MM.1S (cell line): ENCODE measurements at regions not wholly inside any gene's neighbourhood (a gene's known extent, or its start where the extent isn't known, plus 50 kb on each side); places are given as distances from the start of the nearest gene placed in this dataset.

Experiments
- DNase-seq: peaks from one replicate; pipeline ENCODE4 v3.0.0-alpha.2; 2015
- H2AFZ ChIP-seq: fragments of 300-600 bp; sonication (generic); 2 replicates; pipeline ENCODE4 v1.6.0; 2016; ENCODE audit warnings: antibody characterized with exemption, low read length
- H3F3A ChIP-seq: fragments of 300-600 bp; sonication (generic); 2 replicates; pipeline ENCODE4 v1.6.1; 2016; ENCODE audit warnings: mild to moderate bottlenecking, antibody characterized with exemption, low read length, moderate library complexity, mixed read lengths; ENCODE audit not compliant: insufficient read depth
- H3K27ac ChIP-seq: fragments of 300-600 bp; sonication (generic); 2 replicates; pipeline ENCODE4 v1.5.1; 2016; ENCODE audit warnings: mild to moderate bottlenecking, low read length
- H3K27me3 ChIP-seq: fragments of 300-600 bp; sonication (generic); replicated peaks from 2 replicates; pipeline ENCODE4 v1.6.0; 2016; ENCODE audit warnings: low read length; ENCODE audit not compliant: insufficient read depth
- H3K36me3 ChIP-seq: fragments of 300-600 bp; sonication (generic); replicated peaks from 2 replicates; pipeline ENCODE4 v1.6.1; 2016; ENCODE audit warnings: mild to moderate bottlenecking, low read length, mixed read lengths; ENCODE audit not compliant: insufficient read depth
- H3K4me1 ChIP-seq: fragments of 300-600 bp; sonication (generic); 2 replicates; pipeline ENCODE4 v1.6.1; 2016; ENCODE audit warnings: low read length, mixed read lengths
- H3K4me2 ChIP-seq: fragments of 300-600 bp; sonication (generic); 2 replicates; pipeline ENCODE4 v1.6.0; 2016; ENCODE audit warnings: low read depth, low read length
- H3K4me3 ChIP-seq: fragments of 300-600 bp; sonication (generic); 2 replicates; pipeline ENCODE4 v1.5.1; 2016; ENCODE audit warnings: low read length, mixed read lengths
- H3K79me2 ChIP-seq: fragments of 300-600 bp; sonication (generic); 2 replicates; pipeline ENCODE4 v1.6.1; 2016; ENCODE audit warnings: mixed run types, low read length, mixed read lengths
- H3K9ac ChIP-seq: fragments of 300-600 bp; sonication (generic); 2 replicates; pipeline ENCODE4 v1.6.1; 2016; ENCODE audit warnings: low read length, mixed read lengths
- H3K9me2 ChIP-seq: fragments of 300-600 bp; sonication (generic); replicated peaks from 2 replicates; pipeline ENCODE4 v1.6.1; 2016; ENCODE audit warnings: mild to moderate bottlenecking, low read length, mixed read lengths; ENCODE audit not compliant: insufficient read depth
- H3K9me3 ChIP-seq: fragments of 300-600 bp; sonication (generic); replicated peaks from 2 replicates; pipeline ENCODE4 v1.6.1; 2016; ENCODE audit warnings: mild to moderate bottlenecking, low read length, mixed read lengths; ENCODE audit not compliant: insufficient read depth
- H4K20me1 ChIP-seq: fragments of 300-600 bp; sonication (generic); 2 replicates; pipeline ENCODE4 v1.6.1; 2016; ENCODE audit warnings: mild to moderate bottlenecking, low read length, moderate library complexity, mixed read lengths; ENCODE audit not compliant: insufficient read depth
- EZH2 ChIP-seq: fragments of 300-600 bp; sonication (generic); optimal IDR thresholded peaks from 2 replicates; pipeline ENCODE3; 2017; ENCODE audit warnings: low read depth, mild to moderate bottlenecking, antibody characterized with exemption, low read length, mixed read lengths
- EZH2phosphoT487 ChIP-seq: fragments of 300-600 bp; sonication (generic); IDR thresholded peaks from 2 replicates; pipeline ENCODE4 v1.6.1; 2018; ENCODE audit warnings: antibody characterized with exemption, low read length
- TF ChIP-seq, protein P1 (sequence below): fragments of 300-600 bp; sonication (generic); IDR thresholded peaks from 2 replicates; pipeline ENCODE4 v1.5.1; 2016; ENCODE audit warnings: antibody characterized with exemption, low read length, mixed read lengths

- no peak for DNase-seq
- Histone ChIP-seq H3K4me1 (no peaks in the 10 kb centered on the region), H3K9me3 (no peaks in the 10 kb centered on the region), H3F3A (no peaks in the 10 kb centered on the region), H2AFZ (no peak overlapping the region), H3K27me3 (no peaks in the 10 kb centered on the region), H4K20me1 (no peaks in the 10 kb centered on the region), H3K9me2 (no peaks in the 10 kb centered on the region), H3K79me2 (no peaks in the 10 kb centered on the region), H3K4me3 (no peak overlapping the region), H3K36me3 (no peaks in the 10 kb centered on the region), H3K9ac (no peak overlapping the region), H3K4me2 (no peak overlapping the region), H3K27ac (no peak overlapping the region)
- TF ChIP-seq EZH2 (no peak), EZH2phosphoT487 (no peak)
- TF ChIP-seq, protein P1, sequence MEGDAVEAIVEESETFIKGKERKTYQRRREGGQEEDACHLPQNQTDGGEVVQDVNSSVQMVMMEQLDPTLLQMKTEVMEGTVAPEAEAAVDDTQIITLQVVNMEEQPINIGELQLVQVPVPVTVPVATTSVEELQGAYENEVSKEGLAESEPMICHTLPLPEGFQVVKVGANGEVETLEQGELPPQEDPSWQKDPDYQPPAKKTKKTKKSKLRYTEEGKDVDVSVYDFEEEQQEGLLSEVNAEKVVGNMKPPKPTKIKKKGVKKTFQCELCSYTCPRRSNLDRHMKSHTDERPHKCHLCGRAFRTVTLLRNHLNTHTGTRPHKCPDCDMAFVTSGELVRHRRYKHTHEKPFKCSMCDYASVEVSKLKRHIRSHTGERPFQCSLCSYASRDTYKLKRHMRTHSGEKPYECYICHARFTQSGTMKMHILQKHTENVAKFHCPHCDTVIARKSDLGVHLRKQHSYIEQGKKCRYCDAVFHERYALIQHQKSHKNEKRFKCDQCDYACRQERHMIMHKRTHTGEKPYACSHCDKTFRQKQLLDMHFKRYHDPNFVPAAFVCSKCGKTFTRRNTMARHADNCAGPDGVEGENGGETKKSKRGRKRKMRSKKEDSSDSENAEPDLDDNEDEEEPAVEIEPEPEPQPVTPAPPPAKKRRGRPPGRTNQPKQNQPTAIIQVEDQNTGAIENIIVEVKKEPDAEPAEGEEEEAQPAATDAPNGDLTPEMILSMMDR: no peak
Observed at GRCh38 chr2:142339261-142339660, 208.4 kb upstream of the LRP1B start.

DNA sequence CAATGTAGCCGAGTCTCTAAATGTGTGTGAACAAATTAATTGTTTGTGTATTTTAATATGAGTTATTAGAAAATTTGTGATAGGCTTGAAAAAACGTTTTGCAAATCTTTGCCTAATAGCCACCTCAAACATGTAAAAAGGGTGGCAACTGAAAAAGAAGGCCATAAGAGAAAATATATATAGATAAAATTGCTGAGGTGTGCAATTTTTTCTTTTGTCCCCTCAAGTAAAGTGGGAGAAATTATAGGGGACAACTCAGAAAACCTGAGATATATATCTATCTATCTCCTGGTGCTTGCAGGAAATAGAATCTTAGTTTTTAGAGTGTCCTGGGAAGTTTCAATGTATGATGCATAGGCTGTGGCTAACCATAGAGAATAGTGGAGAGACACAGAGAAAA, 201.4 kb upstream of the LRP1B start:
- Histone ChIP-seq H3K27ac (no peak overlapping the region), H4K20me1 (no peaks in the 10 kb centered on the region), H2AFZ (no peak overlapping the region), H3K4me2 (no peak overlapping the region), H3K79me2 (no peaks in the 10 kb centered on the region), H3K9me3 (no peaks in the 10 kb centered on the region), H3F3A (no peaks in the 10 kb centered on the region), H3K9me2 (no peaks in the 10 kb centered on the region), H3K4me1 (no peaks in the 10 kb centered on the region), H3K27me3 (no peaks in the 10 kb centered on the region), H3K4me3 (no peak overlapping the region), H3K9ac (no peak overlapping the region), H3K36me3 (no peaks in the 10 kb centered on the region)
- no peak for TF ChIP-seq EZH2
- no peak for TF ChIP-seq EZH2phosphoT487
- TF ChIP-seq, protein P1: no peak
- no peak for DNase-seq

DNA sequence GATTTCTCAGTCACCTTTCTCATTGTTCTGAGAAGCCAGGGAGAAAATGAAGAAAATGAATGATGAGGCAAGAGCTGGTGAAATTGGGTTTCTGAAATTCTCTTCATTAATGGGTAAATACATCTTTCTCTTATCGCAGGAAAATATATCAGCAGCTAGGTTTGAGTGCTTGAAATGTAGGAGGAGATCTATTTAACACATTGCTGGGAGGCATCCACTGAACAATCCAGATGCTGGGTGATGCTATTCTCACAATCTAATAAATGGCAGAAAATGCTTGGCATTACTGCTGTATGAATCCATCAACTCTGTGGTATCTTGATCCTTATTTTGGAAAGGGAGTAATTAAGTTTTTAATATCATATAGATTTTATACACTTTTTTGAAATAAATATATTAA, 199.6 kb upstream of the LRP1B start:
- Histone ChIP-seq H3K27ac (no peak overlapping the region), H3K9ac (no peak overlapping the region), H3F3A (no peaks in the 10 kb centered on the region), H3K9me2 (no peaks in the 10 kb centered on the region), H3K4me1 (no peaks in the 10 kb centered on the region), H3K9me3 (no peaks in the 10 kb centered on the region), H3K79me2 (no peaks in the 10 kb centered on the region), H2AFZ (no peak overlapping the region), H3K4me3 (no peak overlapping the region), H3K36me3 (no peaks in the 10 kb centered on the region), H3K4me2 (no peak overlapping the region), H4K20me1 (no peaks in the 10 kb centered on the region), H3K27me3 (no peaks in the 10 kb centered on the region)
- no peak for DNase-seq
- TF ChIP-seq, protein P1: no peak
- TF ChIP-seq EZH2phosphoT487 (no peak), EZH2 (no peak)
